ENCODE measurements at regions not wholly inside any gene's neighbourhood (a gene's known extent, or its start where the extent isn't known, plus 50 kb on each side); places are given as distances from the start of the nearest gene placed in this dataset.

- no peak for TF ChIP-seq CTCF (conservative IDR thresholded peaks at IDR 0.05; ENCODE audit: control insufficient read depth, insufficient read depth, low read depth, low read length)
- no peak for DNase-seq (ENCODE audit: low read depth)
- H3K4me3 ChIP-seq (ENCODE audit: control insufficient read depth, low read depth, low read length) = no peak overlapping the region
Observed at GRCh38 chr4:24337451-24338190, 246.7 kb downstream of the DHX15 start.

GRCh38 chr4:24335616-24336015, 248.7 kb downstream of the DHX15 start:
- no peak for TF ChIP-seq CTCF (conservative IDR thresholded peaks at IDR 0.05; ENCODE audit: control insufficient read depth, insufficient read depth, low read depth, low read length)
- H3K4me3 ChIP-seq (ENCODE audit: control insufficient read depth, low read depth, low read length) = no peak overlapping the region
- DNase-seq (ENCODE audit: low read depth) = no peak

DNA sequence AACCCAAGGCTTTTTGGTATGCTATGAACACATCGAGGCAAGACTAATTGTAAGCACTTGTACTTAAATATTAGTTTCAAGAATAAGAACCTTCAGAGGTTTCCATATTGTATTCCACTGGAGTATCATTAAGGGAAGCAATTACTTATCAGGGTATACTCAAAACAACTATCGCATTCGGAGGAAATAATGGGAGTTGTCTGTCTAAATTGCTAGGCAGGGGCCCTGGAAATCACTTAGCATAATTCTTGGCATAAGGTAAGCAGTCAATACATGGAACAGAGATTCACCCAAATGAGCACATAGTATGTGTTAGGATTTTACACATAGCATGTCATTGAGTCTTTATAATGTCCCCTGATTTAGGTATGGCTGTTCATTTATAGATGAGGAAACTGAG, 249.4 kb downstream of the DHX15 start:
- TF ChIP-seq CTCF (conservative IDR thresholded peaks at IDR 0.05; ENCODE audit: control insufficient read depth, insufficient read depth, low read depth, low read length) = no peak

DNA sequence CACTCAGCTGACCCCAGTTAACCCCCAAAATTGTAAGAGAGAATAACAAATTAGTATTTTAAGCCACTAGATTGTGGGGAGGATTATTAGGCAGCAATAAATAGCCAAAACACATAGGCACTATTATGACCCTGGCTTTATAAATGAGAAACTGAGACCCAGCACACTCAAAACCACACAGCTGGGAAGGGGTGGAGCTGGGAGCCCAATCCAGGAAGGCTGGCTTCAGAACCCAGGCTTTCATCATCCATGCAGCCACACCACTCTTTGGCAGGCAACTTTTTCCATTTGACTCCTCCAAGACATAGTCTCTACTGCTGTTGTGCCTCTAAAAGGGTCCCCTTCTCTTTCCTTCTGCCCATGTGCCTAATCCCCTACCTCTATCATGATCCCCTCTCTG, 253.8 kb downstream of the DHX15 start:
- TF ChIP-seq CTCF (conservative IDR thresholded peaks at IDR 0.05; ENCODE audit: control insufficient read depth, insufficient read depth, low read depth, low read length) = no peak
- DNase-seq (ENCODE audit: low read depth) = peak; percentile 2
- no peak overlapping the region for H3K4me3 ChIP-seq (ENCODE audit: control insufficient read depth, low read depth, low read length)

More for the DNA sequence above, 249.4 kb downstream of the DHX15 start:
- H3K4me3 ChIP-seq (ENCODE audit: control insufficient read depth, low read depth, low read length) = no peak overlapping the region
- DNase-seq (ENCODE audit: low read depth) = no peak

- peak; percentile 38 for DNase-seq (ENCODE audit: low read depth)
- no peak overlapping the region for H3K4me3 ChIP-seq (ENCODE audit: control insufficient read depth, low read depth, low read length)
- no peak for TF ChIP-seq CTCF (conservative IDR thresholded peaks at IDR 0.05; ENCODE audit: control insufficient read depth, insufficient read depth, low read depth, low read length)
Observed at GRCh38 chr4:24330172-24330571, 254.2 kb downstream of the DHX15 start.

DNA sequence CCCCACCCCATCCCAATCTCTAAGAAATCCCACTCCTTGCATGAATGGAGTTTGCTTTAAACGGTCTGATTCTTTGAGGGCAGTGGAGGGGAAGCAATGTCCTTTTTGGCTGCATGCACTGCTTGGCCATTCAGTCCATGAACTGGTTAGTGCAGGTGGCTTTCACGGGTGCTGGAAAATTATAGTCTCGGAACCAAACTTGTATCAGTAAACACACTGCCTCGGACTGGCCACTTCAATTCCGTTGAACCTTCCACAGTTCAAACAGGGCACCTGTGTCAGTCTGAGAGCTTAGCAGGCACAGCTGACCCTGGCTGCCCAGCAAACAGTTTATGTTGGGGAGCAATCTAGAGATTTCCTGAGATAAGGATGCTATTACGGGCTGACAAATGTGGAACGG, 255.6 kb downstream of the DHX15 start:
- no peak for TF ChIP-seq CTCF (conservative IDR thresholded peaks at IDR 0.05; ENCODE audit: control insufficient read depth, insufficient read depth, low read depth, low read length)
- DNase-seq (ENCODE audit: low read depth) = no peak
- no peak overlapping the region for H3K4me3 ChIP-seq (ENCODE audit: control insufficient read depth, low read depth, low read length)
